Hippocampal formation (tissue), 2 donors: ENCODE measurements at regions not wholly inside any gene's neighbourhood (a gene's known extent, or its start where the extent isn't known, plus 50 kb on each side); places are given as distances from the start of the nearest gene placed in this dataset.
"Not testable (repeated sequence)": the region's sequence is repeated elsewhere in the genome, so short reads cannot be mapped to it uniquely, and the experiment has no call there.

Experiments
- DNase-seq, 2 donors: peaks; one replicate each; lab custom pipeline; 2025; lab: John Stamatoyannopoulos, UW

GRCh38 chr14:26655128-26655527 is 57.3 kb upstream of the NOVA1 start:
- no peak for DNase-seq

- DNase-seq: no peak
Measured at GRCh38 chr14:26663506-26663905, 65.7 kb upstream of the NOVA1 start.

- DNase-seq: not testable (repeated sequence)
Measured at GRCh38 chr14:26678732-26679420, 81.0 kb upstream of the NOVA1 start.

- DNase-seq: no peak
Measured at GRCh38 chr14:26685401-26685800, 87.6 kb upstream of the NOVA1 start.

GRCh38 chr14:26687301-26687837 is 89.5 kb upstream of the NOVA1 start:
- DNase-seq: peak in 1 of 2 donors; percentile 8

- no peak for DNase-seq
Measured at GRCh38 chr14:26694521-26694920, 96.7 kb upstream of the NOVA1 start.

- DNase-seq: no peak
Measured at GRCh38 chr14:26702721-26703230, 104.9 kb upstream of the NOVA1 start.

GRCh38 chr14:26703686-26704366 is 106.0 kb upstream of the NOVA1 start:
- DNase-seq: no peak

- no peak for DNase-seq
Measured at GRCh38 chr14:26707234-26707633, 109.4 kb upstream of the NOVA1 start.

GRCh38 chr14:26709019-26709418 is 111.2 kb upstream of the NOVA1 start:
- no peak for DNase-seq

GRCh38 chr14:26719514-26719913 is 121.7 kb upstream of the NOVA1 start:
- no peak for DNase-seq

GRCh38 chr14:26722258-26722657 is 124.4 kb upstream of the NOVA1 start:
- no peak for DNase-seq

- DNase-seq: no peak
Measured at GRCh38 chr14:26729851-26730250, 132.0 kb upstream of the NOVA1 start.

GRCh38 chr14:26730929-26731618 is 133.2 kb upstream of the NOVA1 start:
- peak in 1 of 2 donors; percentile 13 for DNase-seq

- no peak for DNase-seq
Measured at GRCh38 chr14:26735811-26736210, 138.0 kb upstream of the NOVA1 start.

- no peak for DNase-seq
Measured at GRCh38 chr14:26738571-26738970, 140.7 kb upstream of the NOVA1 start.

- no peak for DNase-seq
Measured at GRCh38 chr14:26741711-26742212, 143.9 kb upstream of the NOVA1 start.

GRCh38 chr14:26743284-26743683 is 145.5 kb upstream of the NOVA1 start:
- no peak for DNase-seq

- no peak for DNase-seq
Measured at GRCh38 chr14:26744903-26745302, 147.1 kb upstream of the NOVA1 start.

GRCh38 chr14:26761532-26761931 is 163.7 kb upstream of the NOVA1 start:
- no peak for DNase-seq

GRCh38 chr14:26765301-26765700 is 167.5 kb upstream of the NOVA1 start:
- DNase-seq: no peak

GRCh38 chr14:26765768-26766520 is 168.1 kb upstream of the NOVA1 start:
- no peak for DNase-seq
